ENCODE measurements at regions not wholly inside any gene's neighbourhood (a gene's known extent, or its start where the extent isn't known, plus 50 kb on each side); places are given as distances from the start of the nearest gene placed in this dataset.

DNA sequence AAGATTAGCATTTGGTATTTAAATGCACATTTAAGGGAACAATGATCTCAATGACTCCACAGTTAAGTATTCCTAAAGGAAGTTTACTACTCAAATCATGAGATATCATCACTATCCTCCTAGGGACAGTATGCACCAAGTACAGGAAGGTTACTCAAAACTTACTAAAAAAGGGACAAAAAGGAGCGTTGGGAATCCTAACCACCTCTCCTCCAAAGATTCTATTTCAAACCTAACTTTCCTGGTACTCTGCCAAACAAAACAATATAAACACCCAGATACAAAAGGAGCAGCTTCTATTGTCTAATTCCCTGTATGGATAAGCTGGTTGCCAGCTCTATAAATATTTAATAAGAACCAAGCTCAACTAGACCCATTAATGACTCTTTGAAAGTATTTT is 377.7 kb downstream of the NUAK1 start:
- H3K79me2 ChIP-seq (ENCODE audit: insufficient read depth, low read length), result no peaks in the 10 kb centered on the region
- H3K27me3 ChIP-seq (ENCODE audit: insufficient read depth, low read length), result peaks cover 10% of the 10 kb centered on the region; the same call in 1 of the 2 replicates
- no peak overlapping the region for H2AFZ ChIP-seq (ENCODE audit: low read depth, low read length, poor library complexity, severe bottlenecking)
- H3K9me2 ChIP-seq (ENCODE audit: insufficient read depth), result no peaks in the 10 kb centered on the region
- intact Hi-C loops (cut with micrococcal nuclease), result no loop called here
- BruUV-seq (replicated peaks), result no TSS peak
- H3K9me3 ChIP-seq (ENCODE audit: control insufficient read depth in 1 of 2, insufficient read depth in 1 of 2, low read depth in 1 of 2, low read length in 2 of 2), result no peaks in the 10 kb centered on the region
- no peak for ATAC-seq
- RAD21 ChIA-PET (ENCODE audit: low non-redundant PET in 1 of 2, low total read pairs in 2 of 2, uncharacterized antibody in 2 of 2, unreplicated experiment in 2 of 2), result no interaction called here
- TF ChIP-seq EZH2phosphoT487 (IDR thresholded peaks at IDR 0.05; ENCODE audit: borderline replicate concordance) (no peak), RAD21 (IDR thresholded peaks at IDR 0.05; ENCODE audit: low read depth) (no peak), EZH2 (IDR thresholded peaks at IDR 0.05) (no peak), CBX3 (IDR thresholded peaks at IDR 0.05; ENCODE audit: low read depth) (no peak), POLR2AphosphoS5 (IDR thresholded peaks at IDR 0.05; ENCODE audit: low read depth, low read length) (no peak), YY1 (IDR thresholded peaks at IDR 0.05; ENCODE audit: extremely low read depth, insufficient replicate concordance, low read depth, low read length) (no peak), SIN3A (IDR thresholded peaks at IDR 0.05; ENCODE audit: low read depth) (no peak), EGR1 (IDR thresholded peaks at IDR 0.05; ENCODE audit: low read depth) (no peak), ELF1 (IDR thresholded peaks at IDR 0.05; ENCODE audit: borderline replicate concordance, low read depth) (no peak), SP1 (IDR thresholded peaks at IDR 0.05; ENCODE audit: low read depth) (no peak), ZFX (IDR thresholded peaks at IDR 0.05) (no peak), JUND (IDR thresholded peaks at IDR 0.05) (no peak), POLR2A (IDR thresholded peaks at IDR 0.05; ENCODE audit: borderline replicate concordance, extremely low read depth, insufficient read depth, insufficient read length) (no peak), FOSL1 (IDR thresholded peaks at IDR 0.05; ENCODE audit: low read depth) (no peak), SRF (IDR thresholded peaks at IDR 0.05; ENCODE audit: low read depth) (no peak), ZNF274 (IDR thresholded peaks at IDR 0.05; ENCODE audit: low read depth, low read length) (no peak)
- TF ChIP-seq, protein P1, sequence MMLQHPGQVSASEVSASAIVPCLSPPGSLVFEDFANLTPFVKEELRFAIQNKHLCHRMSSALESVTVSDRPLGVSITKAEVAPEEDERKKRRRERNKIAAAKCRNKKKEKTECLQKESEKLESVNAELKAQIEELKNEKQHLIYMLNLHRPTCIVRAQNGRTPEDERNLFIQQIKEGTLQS (IDR thresholded peaks at IDR 0.05), result no peak
- TF ChIP-seq, protein P2, sequence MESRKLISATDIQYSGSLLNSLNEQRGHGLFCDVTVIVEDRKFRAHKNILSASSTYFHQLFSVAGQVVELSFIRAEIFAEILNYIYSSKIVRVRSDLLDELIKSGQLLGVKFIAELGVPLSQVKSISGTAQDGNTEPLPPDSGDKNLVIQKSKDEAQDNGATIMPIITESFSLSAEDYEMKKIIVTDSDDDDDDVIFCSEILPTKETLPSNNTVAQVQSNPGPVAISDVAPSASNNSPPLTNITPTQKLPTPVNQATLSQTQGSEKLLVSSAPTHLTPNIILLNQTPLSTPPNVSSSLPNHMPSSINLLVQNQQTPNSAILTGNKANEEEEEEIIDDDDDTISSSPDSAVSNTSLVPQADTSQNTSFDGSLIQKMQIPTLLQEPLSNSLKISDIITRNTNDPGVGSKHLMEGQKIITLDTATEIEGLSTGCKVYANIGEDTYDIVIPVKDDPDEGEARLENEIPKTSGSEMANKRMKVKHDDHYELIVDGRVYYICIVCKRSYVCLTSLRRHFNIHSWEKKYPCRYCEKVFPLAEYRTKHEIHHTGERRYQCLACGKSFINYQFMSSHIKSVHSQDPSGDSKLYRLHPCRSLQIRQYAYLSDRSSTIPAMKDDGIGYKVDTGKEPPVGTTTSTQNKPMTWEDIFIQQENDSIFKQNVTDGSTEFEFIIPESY (IDR thresholded peaks at IDR 0.05; ENCODE audit: extremely low read depth, insufficient replicate concordance, low read length), result no peak
- TF ChIP-seq, protein P3, sequence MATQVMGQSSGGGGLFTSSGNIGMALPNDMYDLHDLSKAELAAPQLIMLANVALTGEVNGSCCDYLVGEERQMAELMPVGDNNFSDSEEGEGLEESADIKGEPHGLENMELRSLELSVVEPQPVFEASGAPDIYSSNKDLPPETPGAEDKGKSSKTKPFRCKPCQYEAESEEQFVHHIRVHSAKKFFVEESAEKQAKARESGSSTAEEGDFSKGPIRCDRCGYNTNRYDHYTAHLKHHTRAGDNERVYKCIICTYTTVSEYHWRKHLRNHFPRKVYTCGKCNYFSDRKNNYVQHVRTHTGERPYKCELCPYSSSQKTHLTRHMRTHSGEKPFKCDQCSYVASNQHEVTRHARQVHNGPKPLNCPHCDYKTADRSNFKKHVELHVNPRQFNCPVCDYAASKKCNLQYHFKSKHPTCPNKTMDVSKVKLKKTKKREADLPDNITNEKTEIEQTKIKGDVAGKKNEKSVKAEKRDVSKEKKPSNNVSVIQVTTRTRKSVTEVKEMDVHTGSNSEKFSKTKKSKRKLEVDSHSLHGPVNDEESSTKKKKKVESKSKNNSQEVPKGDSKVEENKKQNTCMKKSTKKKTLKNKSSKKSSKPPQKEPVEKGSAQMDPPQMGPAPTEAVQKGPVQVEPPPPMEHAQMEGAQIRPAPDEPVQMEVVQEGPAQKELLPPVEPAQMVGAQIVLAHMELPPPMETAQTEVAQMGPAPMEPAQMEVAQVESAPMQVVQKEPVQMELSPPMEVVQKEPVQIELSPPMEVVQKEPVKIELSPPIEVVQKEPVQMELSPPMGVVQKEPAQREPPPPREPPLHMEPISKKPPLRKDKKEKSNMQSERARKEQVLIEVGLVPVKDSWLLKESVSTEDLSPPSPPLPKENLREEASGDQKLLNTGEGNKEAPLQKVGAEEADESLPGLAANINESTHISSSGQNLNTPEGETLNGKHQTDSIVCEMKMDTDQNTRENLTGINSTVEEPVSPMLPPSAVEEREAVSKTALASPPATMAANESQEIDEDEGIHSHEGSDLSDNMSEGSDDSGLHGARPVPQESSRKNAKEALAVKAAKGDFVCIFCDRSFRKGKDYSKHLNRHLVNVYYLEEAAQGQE (IDR thresholded peaks at IDR 0.05; ENCODE audit: low read depth), result no peak
- TF ChIP-seq, protein P4, sequence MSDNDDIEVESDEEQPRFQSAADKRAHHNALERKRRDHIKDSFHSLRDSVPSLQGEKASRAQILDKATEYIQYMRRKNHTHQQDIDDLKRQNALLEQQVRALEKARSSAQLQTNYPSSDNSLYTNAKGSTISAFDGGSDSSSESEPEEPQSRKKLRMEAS (IDR thresholded peaks at IDR 0.05), result no peak
- H3K4me1 ChIP-seq (ENCODE audit: control insufficient read depth in 1 of 2, insufficient read depth in 2 of 2, low read length in 2 of 2), result no peaks in the 10 kb centered on the region
- H4K20me1 ChIP-seq (ENCODE audit: insufficient read depth), result no peaks in the 10 kb centered on the region
- no peak overlapping the region for H3K4me3 ChIP-seq (replicated peaks in 1 of 2; ENCODE audit: low read depth in 1 of 2, low read length in 2 of 2)
- no peak overlapping the region for H3K9ac ChIP-seq (ENCODE audit: low read length)
- DNase-seq (ENCODE audit: low read depth, low spot score), result no peak
- no peaks in the 10 kb centered on the region for H3K36me3 ChIP-seq (ENCODE audit: control insufficient read depth in 1 of 2, insufficient read depth in 2 of 2, low read length in 2 of 2)
- H3K4me2 ChIP-seq (ENCODE audit: low read length), result no peak overlapping the region
- no peak overlapping the region for H3K27ac ChIP-seq (ENCODE audit: low read depth, low read length)
- CTCF ChIA-PET, result no interaction called here
- POLR2A ChIA-PET, result no interaction called here
